NCI-H82 treated with DMSO at 0.1 percent for 48 hours (cell line): ENCODE measurements at regions not wholly inside any gene's neighbourhood (a gene's known extent, or its start where the extent isn't known, plus 50 kb on each side); places are given as distances from the start of the nearest gene placed in this dataset.
"Not testable (repeated sequence)": the region's sequence is repeated elsewhere in the genome, so short reads cannot be mapped to it uniquely, and the experiment has no call there.

Source experiments
- DNase-seq: peaks from one replicate; lab custom pipeline; 2025; ENCODE audit not compliant: unreplicated experiment; lab: John Stamatoyannopoulos, UW

DNA sequence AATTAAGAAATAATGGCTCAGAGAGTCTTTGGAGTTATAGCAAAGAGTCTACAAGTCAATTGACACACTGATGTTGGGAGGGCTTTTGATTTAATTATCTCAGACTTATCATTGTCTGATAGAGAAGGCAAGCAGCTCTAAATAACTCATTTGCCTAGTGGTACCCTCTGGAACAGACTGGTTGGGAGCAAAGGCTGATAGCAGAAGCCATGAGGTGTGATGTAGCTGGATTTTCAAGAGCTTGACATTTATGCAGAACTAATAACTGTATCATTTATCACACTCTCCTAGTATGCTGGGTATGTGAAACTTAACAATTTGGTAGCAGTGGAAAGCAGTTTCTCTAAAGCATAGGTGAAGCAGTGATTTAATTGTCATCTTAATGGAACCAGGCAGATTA lies 380.6 kb downstream of the TENT5A start:
- DNase-seq: no peak

- DNase-seq: no peak
Measured at GRCh38 chr6:81366972-81367371, 385.5 kb downstream of the TENT5A start.

GRCh38 chr6:81362246-81362645 lies 390.2 kb downstream of the TENT5A start:
- DNase-seq: no peak

- DNase-seq: no peak
Measured at GRCh38 chr6:81353262-81353661, 399.2 kb downstream of the TENT5A start.

DNA sequence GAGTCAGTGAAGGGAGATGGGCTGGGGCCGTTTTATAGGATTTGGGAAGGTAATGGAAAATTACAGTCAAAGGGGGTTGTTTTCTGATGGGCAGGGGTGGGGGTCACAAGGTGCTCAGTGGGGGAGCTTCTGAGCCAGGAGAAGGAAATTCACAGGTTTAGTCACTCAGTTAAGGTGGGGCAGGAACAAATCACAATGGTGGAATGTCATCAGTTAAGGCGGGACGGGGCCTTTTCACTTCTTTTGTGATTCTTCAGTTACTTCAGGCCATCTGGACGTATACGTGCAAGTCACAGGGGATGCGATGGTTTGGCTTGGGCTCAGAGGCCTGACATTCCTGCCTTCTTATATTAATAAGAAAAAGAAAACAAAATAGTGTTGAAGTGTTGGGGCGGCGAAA lies 408.5 kb downstream of the TENT5A start:
- DNase-seq: not testable (repeated sequence)

DNA sequence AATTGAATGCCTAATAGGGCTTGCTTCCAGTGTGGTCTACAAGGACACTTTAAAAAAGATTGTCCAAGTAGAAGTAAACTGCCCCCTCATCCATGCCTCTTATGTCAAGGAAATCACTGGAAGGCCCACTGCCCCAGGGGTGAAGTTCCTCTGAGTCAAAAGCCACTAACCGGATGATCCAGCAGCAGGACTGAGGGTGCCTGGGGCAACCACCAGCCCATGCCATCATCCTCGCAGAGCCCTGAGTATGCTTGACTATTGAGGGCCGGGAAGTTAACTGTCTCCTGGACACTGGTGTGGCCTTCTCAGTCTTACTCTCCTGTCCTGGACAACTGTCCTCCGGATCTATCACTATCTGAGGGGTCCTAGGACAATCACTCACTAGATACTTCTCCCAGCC lies 411.5 kb downstream of the TENT5A start:
- no peak for DNase-seq

DNA sequence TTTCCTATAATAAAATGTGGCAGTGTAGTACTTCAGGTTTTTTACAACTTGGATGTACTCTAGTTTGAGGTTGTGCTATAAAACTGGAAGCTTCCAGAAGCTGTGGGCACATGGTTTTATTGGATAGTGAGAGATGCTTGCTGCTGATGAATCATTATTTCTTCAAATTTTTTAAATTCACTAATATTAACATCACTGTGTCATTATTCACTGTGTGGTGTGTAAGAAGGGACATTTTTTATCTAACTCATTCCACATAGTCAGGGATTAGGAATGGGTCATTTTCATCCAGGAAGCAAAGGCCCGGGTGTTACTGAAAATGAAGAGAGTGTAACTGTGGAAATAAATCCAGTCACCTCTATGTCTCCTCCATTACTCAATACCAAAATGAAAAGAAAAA lies 421.0 kb downstream of the TENT5A start:
- DNase-seq: no peak

GRCh38 chr6:81328700-81329099 lies 423.8 kb downstream of the TENT5A start:
- no peak for DNase-seq

DNA sequence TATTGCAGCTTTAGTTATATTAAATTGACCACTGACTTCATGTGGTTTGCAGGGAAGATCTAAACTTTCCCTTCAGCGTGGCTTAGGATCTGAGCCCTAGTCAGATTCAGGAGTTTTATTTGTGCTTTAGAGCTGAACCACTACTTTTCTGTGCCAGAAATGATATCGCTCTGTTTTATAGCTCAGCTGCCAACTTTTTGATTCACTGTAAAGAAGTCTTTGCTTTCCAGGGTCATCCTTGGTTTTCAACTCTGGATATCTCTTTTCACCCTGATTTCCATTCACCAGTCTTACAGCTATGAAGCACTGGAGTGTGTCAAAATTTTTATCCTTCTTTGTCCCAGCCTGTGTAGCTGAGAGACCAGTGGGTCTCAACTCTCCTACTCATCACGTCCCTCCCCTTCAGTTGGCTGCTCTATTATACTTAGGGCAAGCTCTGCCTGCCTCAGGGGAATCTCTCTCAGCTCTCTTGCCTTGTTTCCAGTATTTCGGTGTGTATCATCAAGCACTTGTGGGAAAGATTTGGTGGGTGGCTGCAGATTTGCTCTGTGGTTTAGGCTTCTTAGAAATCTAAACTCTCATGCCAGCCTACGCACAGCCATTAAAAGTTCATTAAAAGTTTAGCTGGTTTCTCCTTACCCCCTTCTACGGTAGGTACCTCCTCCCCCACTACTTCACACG lies 425.5 kb downstream of the TENT5A start:
- no peak for DNase-seq

DNA sequence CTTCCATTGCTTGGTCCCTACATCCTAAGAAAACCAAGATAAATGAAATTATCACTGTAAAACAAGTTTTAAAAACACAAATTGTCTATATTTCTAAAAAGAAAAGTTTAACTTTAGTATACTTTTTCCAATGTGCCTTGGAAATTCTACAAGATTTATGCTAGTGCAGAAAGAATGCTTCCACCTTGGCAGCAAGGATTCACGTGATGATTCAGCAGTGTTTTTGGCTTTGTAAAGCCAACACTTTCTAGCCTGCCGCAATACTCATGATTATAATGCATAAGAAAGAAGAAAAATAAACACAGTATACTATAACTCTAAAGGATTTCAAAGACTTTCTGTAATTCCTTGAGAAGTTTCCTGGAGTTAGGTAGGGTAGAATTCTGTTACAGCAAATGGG lies 442.7 kb downstream of the TENT5A start:
- DNase-seq: no peak

DNA sequence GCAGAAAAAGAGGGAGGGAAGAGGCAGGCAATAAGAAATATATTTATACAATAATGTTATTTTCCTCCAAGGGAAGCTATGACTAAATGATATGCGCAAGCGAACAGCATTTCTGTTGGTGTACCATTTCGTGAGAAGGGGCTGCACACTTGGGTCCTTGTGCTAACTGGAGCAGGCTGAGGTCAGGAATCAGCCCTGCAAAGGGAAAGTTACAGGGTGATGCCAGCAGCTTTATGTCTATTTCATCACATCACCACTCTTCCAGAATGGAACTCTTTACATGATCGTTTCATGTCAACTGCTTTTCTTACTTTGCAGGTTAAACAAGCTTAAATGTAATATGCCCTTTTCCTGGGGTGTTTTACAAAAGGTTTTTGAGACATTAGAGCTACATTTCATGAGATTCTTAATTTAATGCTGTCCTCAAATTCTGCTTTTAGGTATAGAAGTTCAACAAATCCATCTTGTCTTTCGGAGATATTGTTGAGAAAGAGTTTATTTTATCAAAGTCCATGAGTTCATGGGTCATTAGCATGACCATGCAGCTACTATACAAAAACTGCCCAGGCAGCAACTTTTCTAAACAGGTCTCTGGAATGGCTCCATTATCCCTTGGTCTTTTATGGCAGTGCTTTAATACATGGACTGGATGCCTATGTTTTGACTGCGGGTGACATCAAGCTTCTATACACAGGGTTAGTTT lies 443.8 kb downstream of the TENT5A start:
- no peak for DNase-seq

- DNase-seq: no peak
Measured at GRCh38 chr6:81307651-81308214, 444.7 kb downstream of the TENT5A start.

- no peak for DNase-seq
Measured at GRCh38 chr6:81304466-81304865, 448.0 kb downstream of the TENT5A start.

DNA sequence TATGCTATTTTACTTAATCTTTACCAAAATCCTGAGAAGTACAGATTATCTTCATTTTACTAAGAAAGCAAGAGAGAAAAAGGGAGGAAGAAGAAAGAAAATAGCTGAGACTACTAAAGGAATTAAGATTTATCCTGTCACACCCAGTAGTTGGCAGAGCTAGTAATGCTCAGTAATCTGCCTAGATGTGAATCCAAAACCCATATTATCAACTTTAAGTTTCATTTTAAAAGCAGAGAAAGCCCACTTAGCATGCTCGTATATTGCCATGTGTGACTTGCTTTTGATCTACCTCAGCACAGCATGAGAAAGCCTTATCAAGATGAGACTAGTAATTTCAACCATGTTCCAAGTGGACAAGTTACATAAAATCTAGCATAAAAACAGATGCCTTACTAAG lies 451.5 kb downstream of the TENT5A start:
- no peak for DNase-seq

- no peak for DNase-seq
Measured at GRCh38 chr6:81298751-81299150, 453.7 kb downstream of the TENT5A start.

DNA sequence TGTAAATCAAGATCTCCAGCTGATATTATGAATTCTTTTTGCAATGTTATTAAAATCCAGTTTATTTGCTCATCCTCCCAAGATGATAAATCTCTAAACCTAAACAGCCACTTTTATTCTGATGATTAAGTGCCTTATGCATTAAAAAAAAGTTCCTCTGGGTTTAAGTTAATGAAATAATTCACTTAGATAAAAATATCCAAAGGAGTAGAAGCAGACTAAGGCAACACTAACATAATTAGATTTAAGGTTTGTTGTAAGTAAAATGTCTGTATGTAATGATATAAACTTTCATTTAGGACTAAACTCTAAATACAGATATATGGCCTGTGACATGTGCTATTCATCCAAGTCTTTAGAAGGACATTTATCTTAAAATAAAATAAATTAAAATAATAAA lies 457.2 kb downstream of the TENT5A start:
- no peak for DNase-seq

GRCh38 chr6:81293896-81294295 lies 458.6 kb downstream of the TENT5A start:
- no peak for DNase-seq

DNA sequence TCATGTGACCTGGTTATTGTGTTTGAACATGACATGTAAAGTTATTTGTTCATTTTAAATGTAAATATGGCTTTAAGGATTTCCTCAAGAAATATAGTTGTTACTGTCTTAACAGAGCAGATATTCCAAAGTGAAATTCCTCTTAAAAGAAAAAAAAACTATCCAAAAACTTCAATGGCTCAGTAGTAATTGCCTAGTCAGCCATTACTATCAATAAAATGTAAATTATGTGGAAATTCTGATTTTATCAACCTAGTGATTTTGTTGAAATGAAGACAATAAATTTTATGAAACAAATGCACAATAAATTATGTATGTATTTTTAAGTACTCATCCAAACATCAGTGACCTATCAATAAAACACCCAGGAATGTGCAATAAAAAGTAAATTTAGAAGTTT lies 463.3 kb downstream of the TENT5A start:
- no peak for DNase-seq

DNA sequence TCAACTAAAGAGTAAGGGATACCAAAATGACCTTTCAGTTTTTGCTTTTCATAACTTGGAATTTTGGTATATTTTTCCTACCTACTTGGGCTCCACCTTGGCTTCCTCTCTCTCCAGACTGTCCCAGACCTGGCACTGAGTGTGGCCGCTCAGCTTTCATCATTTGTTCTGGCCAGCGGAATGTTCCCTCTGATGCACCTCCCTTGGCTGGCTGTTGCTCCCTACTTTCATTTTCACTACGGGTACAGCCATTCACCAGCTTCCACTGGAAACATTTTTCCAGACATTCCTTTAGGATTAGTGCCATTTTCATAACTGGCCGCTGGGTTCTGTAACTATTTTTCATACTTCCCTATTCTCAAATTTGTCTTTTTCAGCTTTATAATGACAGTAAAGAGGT lies 487.4 kb downstream of the TENT5A start:
- no peak for DNase-seq

DNA sequence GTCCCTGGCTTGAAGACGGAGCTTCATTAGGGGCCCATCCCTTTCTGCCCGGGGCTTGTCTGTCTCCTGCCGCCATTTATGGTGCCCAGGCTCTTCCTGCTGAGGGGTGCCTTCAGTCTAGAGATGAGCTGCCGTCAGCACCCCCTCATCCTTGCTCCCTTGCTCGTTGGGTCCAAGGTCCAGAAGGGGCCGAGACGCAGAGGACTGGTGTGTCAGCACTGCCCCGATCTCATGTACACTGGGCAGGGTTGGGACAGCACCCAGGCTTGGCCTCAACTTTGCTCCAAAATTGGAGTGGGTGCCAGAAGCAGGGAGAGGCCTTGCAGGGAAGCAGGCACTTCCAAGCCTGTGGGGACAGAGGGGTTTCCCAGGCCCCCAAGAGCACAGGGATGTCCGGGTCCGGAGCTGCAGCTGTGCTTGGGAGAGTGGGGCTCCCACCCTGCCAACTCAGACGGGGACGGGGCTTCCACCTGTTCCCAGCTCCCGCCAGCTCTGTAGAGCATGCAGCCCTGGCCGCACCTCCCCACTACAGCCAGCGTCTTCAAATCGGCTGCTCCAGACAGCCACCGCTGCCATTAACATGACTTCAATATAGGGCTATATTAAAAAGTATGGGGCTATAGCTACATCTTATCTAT lies 488.8 kb downstream of the TENT5A start:
- no peak for DNase-seq

GRCh38 chr6:81262656-81263055 lies 489.8 kb downstream of the TENT5A start:
- DNase-seq: no peak

- not testable (repeated sequence) for DNase-seq
Measured at GRCh38 chr6:81256223-81256622, 496.3 kb downstream of the TENT5A start.
